Lower leg skin (tissue), 4 donors: ENCODE measurements at regions not wholly inside any gene's neighbourhood (a gene's known extent, or its start where the extent isn't known, plus 50 kb on each side); places are given as distances from the start of the nearest gene placed in this dataset.

Source experiments
- DNase-seq, 2 donors: peaks; one replicate each; pipeline ENCODE4 v3.0.0-alpha.2; 2019; ENCODE audit warnings: low spot score in 2 of 2
- H3K4me3 ChIP-seq: fragments of 200-600 bp; sonication (generic); 2 replicates; pipeline ENCODE4 v1.5.1; 2017; ENCODE audit warnings: mild to moderate bottlenecking, low read depth; ENCODE audit not compliant: poor library complexity, severe bottlenecking
- CTCF ChIP-seq, 3 donors: fragments of 450-650 bp; IDR thresholded peaks; one replicate each; pipeline ENCODE4 v1.5.1; 2016; ENCODE audit warnings: antibody characterized with exemption in 3 of 3, mild to moderate bottlenecking in 3 of 3, moderate library complexity in 2 of 3
- POLR2A ChIP-seq, 2 donors: fragments of 450-650 bp; IDR thresholded peaks; one replicate each; pipeline ENCODE4 v1.6.1; 2016 to 2017; ENCODE audit warnings: antibody characterized with exemption in 2 of 2, mild to moderate bottlenecking in 1 of 2, moderate library complexity in 1 of 2
- WGBS, 2 donors: methylation state at CpG; one replicate each; pipeline ENCODE4 v1.1.5; 2018; 5-methylcytosine and 5-hydroxymethylcytosine counted together
- intact Hi-C: fragments of 100-400 bp; cut with DNase I; formaldehyde crosslinking; loops from one replicate; pipeline ENCODE4 v1.15.0; 2023; ENCODE audit warnings: low total_unique reads

- no peak for DNase-seq
- no peak overlapping the region for H3K4me3 ChIP-seq
- no peak for TF ChIP-seq CTCF (IDR thresholded peaks at IDR 0.05)
- TF ChIP-seq POLR2A (IDR thresholded peaks at IDR 0.05), result no peak
- intact Hi-C loops, result no loop called here
- 84 to 91% methylated on average over 4 of the region's 4 CpGs for WGBS, 2 donors
These were observed 537.2 kb upstream of the TMPRSS15 start for GRCh38 chr21:18940791-18941190.

GRCh38 chr21:18950045-18950740 is 546.6 kb upstream of the TMPRSS15 start:
- no peak overlapping the region for H3K4me3 ChIP-seq
- intact Hi-C loops, result no loop called here
- 83 to 88% methylated on average over 13 of the region's 13 CpGs for WGBS, 2 donors
- no peak for DNase-seq
- TF ChIP-seq CTCF (IDR thresholded peaks at IDR 0.05) (no peak), POLR2A (IDR thresholded peaks at IDR 0.05) (no peak)

GRCh38 chr21:18951271-18952038 is 547.9 kb upstream of the TMPRSS15 start:
- intact Hi-C loops, result no loop called here

GRCh38 chr21:18954441-18954844 is 550.9 kb upstream of the TMPRSS15 start:
- intact Hi-C loops, result no loop called here
- no peak for DNase-seq
- TF ChIP-seq CTCF (IDR thresholded peaks at IDR 0.05), result no peak
- no peak for TF ChIP-seq POLR2A (IDR thresholded peaks at IDR 0.05)
- H3K4me3 ChIP-seq, result no peak overlapping the region

More at GRCh38 chr21:18951271-18952038, 547.9 kb upstream of the TMPRSS15 start:
- no peak for DNase-seq
- WGBS, 2 donors, result 65 to 67% methylated on average over 14 of the region's 14 CpGs
- TF ChIP-seq CTCF (IDR thresholded peaks at IDR 0.05) (no peak), POLR2A (IDR thresholded peaks at IDR 0.05) (no peak)
- H3K4me3 ChIP-seq, result no peak overlapping the region

- DNase-seq, result no peak
- TF ChIP-seq POLR2A (IDR thresholded peaks at IDR 0.05), result no peak
- 65 to 68% methylated on average over 3 of the region's 3 CpGs for WGBS, 2 donors
- no peak overlapping the region for H3K4me3 ChIP-seq
- intact Hi-C loops, result no loop called here
These were observed 556.2 kb upstream of the TMPRSS15 start for GRCh38 chr21:18959817-18960216.

GRCh38 chr21:18960306-18960705 is 556.7 kb upstream of the TMPRSS15 start:
- no peak for DNase-seq
- H3K4me3 ChIP-seq, result no peak overlapping the region
- TF ChIP-seq POLR2A (IDR thresholded peaks at IDR 0.05) (no peak), CTCF (IDR thresholded peaks at IDR 0.05) (no peak)
- 56 to 63% methylated on average over 3 of the region's 3 CpGs for WGBS, 2 donors
- intact Hi-C loops, result no loop called here
